Ovary (tissue), 7 donors: ENCODE measurements at regions not wholly inside any gene's neighbourhood (a gene's known extent, or its start where the extent isn't known, plus 50 kb on each side); places are given as distances from the start of the nearest gene placed in this dataset.

Experiments
- DNase-seq, 5 donors: peaks; one replicate each; pipeline ENCODE4 v3.0.0-alpha.2; 2019 to 2020
- H3K27ac ChIP-seq, 2 donors: fragments of 200-600 bp; one replicate each; pipeline versions ENCODE4 v1.5.1 to v1.8.0; 2019 to 2022
- H3K27me3 ChIP-seq: fragments of 200-600 bp; one replicate; pipeline ENCODE4 v1.8.0; 2022
- H3K36me3 ChIP-seq: fragments of 200-600 bp; sonication (generic); one replicate; pipeline ENCODE4 v1.5.1; 2019
- H3K4me1 ChIP-seq: one replicate; pipeline ENCODE4 v1.8.1; 2013; ENCODE audit warnings: mild to moderate bottlenecking, moderate library complexity; ENCODE audit not compliant: insufficient read depth
- H3K4me3 ChIP-seq: fragments of 200-600 bp; sonication (generic); one replicate; pipeline ENCODE4 v1.5.1; 2017
- H3K9me3 ChIP-seq, 2 donors: fragments of 200-600 bp in 1 of 2; sonication (generic) in 1 of 2; one replicate each; pipeline versions ENCODE4 v1.5.1 to v1.8.1; 2013 to 2019; ENCODE audit warnings: mild to moderate bottlenecking in 1 of 2, moderate library complexity in 1 of 2
- EP300 ChIP-seq: sonication (generic); formaldehyde crosslinking; IDR thresholded peaks from one replicate; pipeline ENCODE4 v1.6.1; 2017; ENCODE audit warnings: antibody characterized with exemption
- POLR2A ChIP-seq: fragments of 450-650 bp; IDR thresholded peaks from one replicate; pipeline ENCODE4 v1.6.1; 2017; ENCODE audit warnings: antibody characterized with exemption, mild to moderate bottlenecking, moderate library complexity
- WGBS, 3 donors: extraction: QIAGEN DNeasy Blood & Tissue Kit in 1 of 3; methylation state at CpG; one replicate each; pipeline versions ENCODE4 v1.1.5 to v1.1.7; 2013 to 2017; 5-methylcytosine and 5-hydroxymethylcytosine counted together
- intact Hi-C, 4 donors: fragments of 100-400 bp; cut with DNase I; formaldehyde crosslinking; loops; one replicate each; pipeline versions ENCODE4 v1.11.0 to v1.15.1; 2022 to 2023
- TF ChIP-seq, protein P1 (sequence below), 3 donors: fragments of 450-650 bp in 2 of 3; fragments of 200-600 bp in 1 of 3; IDR thresholded peaks; one replicate each; pipeline versions ENCODE4 v1.5.1 to v1.8.0; 2016 to 2022; ENCODE audit warnings: antibody characterized with exemption in 3 of 3, mild to moderate bottlenecking in 1 of 3
- donor health status: DM: no; HTN: no; CAD: no; lungs with moderate emphysema.
- donor health status: DM: no; HTN: no; CAD: no.
- donor health status: Bipolar disorder and iron deficiency.
- donor health status: DM: no; HTN: no; CAD: no.
- donor health status: DM: yes; HTN: yes; CAD: no.

DNA sequence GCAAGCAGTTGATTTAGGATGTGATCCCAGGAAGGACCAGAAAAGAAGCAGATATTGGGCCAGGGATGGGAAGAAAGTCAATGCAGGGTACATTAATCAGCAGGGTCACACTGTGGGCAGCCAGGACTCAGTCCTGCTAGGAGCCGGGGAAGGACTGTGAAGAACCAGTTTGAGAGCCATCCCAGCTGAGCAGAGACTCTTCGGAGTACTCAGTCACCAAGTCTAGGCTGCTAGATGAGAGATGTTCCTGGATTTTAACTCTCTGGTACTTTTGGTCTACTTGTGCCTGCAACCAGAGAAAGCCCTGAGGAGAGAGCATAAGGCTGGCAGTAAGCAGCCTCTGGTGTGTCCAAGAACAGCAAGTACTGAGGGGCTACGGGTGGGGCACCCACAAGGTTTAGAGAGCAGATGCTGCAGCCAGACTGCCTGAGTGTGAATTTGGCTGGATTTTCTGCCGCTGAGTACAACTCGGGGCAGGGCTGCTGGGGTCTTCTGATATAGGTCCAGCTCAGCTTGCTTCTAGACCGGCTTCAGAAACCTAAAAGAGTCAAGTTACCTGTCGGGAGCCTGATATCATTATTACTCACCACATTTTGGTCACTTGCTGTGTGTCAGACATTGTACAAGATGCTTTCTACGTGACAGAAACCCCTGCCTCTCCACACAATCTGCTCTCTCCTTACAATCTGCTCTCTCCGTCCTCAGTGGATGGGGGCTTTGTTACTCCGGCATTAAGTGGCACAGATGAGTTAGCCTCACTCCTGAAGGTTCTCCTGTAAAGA is 250.2 kb upstream of the GAS1 start:
- Histone ChIP-seq H3K27me3 (no peaks in the 10 kb centered on the region), H3K9me3 (no peaks in the 10 kb centered on the region), H3K36me3 (no peaks in the 10 kb centered on the region), H3K27ac (no peak overlapping the region), H3K4me1 (no peaks in the 10 kb centered on the region), H3K4me3 (no peak overlapping the region)
- WGBS, 3 donors = 86 to 93% (median 91%) methylated on average over 10 of the region's 10 CpGs
- TF ChIP-seq POLR2A = no peak
- TF ChIP-seq, protein P1, sequence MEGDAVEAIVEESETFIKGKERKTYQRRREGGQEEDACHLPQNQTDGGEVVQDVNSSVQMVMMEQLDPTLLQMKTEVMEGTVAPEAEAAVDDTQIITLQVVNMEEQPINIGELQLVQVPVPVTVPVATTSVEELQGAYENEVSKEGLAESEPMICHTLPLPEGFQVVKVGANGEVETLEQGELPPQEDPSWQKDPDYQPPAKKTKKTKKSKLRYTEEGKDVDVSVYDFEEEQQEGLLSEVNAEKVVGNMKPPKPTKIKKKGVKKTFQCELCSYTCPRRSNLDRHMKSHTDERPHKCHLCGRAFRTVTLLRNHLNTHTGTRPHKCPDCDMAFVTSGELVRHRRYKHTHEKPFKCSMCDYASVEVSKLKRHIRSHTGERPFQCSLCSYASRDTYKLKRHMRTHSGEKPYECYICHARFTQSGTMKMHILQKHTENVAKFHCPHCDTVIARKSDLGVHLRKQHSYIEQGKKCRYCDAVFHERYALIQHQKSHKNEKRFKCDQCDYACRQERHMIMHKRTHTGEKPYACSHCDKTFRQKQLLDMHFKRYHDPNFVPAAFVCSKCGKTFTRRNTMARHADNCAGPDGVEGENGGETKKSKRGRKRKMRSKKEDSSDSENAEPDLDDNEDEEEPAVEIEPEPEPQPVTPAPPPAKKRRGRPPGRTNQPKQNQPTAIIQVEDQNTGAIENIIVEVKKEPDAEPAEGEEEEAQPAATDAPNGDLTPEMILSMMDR (IDR thresholded peaks at IDR 0.05) = no peak
- no peak for TF ChIP-seq EP300
- no peak for DNase-seq
- intact Hi-C loops = no loop called here

DNA sequence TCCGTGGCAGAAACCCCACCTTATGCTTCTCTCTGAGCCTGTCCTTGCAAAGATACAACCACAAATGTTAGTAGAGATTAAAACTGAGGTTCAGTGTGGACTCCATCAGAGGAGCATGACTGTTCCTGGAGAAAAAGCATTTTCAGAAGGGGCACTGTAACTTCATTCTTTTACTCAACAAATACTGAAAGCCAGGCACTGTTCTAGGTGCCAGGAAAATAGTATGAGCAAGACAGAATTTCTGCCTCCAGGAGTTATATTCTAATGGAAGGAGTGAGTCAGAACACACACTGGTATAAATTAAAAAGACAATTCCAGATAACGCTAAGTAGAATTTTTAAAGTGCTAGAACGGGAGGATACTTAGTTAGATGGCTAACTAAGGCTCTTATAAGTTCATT is 251.4 kb upstream of the GAS1 start:
- WGBS, 3 donors = 46 to 73% (median 71%) methylated on average over 3 of the region's 3 CpGs
- Histone ChIP-seq H3K4me1 (no peaks in the 10 kb centered on the region), H3K36me3 (no peaks in the 10 kb centered on the region), H3K4me3 (no peak overlapping the region), H3K27ac (no peak overlapping the region), H3K27me3 (no peaks in the 10 kb centered on the region), H3K9me3 (no peaks in the 10 kb centered on the region)
- DNase-seq = no peak
- intact Hi-C loops = no loop called here
- TF ChIP-seq, protein P1 (IDR thresholded peaks at IDR 0.05) = no peak
- TF ChIP-seq EP300 = no peak
- TF ChIP-seq POLR2A = no peak

DNA sequence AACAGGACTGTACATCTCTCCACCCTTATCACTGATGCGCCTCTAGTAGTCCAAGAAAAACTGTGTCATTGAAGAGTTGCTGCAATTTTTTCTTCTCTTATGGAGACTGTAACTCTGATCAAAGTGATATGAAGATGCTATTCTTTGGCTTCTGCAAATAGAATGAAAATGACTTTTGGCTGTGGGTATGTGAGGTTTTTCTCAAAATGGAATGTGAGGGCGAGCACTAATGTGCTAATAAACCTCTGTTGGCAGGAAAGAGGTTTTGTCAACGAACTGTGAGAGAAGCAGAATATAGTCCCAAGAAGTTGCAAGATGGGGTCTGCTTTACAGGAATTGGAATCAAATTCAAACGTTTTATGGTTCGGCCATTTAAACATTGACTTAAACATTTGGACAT is 252.0 kb upstream of the GAS1 start:
- no peak overlapping the region for H3K4me3 ChIP-seq
- no peaks in the 10 kb centered on the region for H3K27me3 ChIP-seq
- H3K36me3 ChIP-seq = no peaks in the 10 kb centered on the region
- no peak overlapping the region for H3K27ac ChIP-seq
- TF ChIP-seq, protein P1 (IDR thresholded peaks at IDR 0.05) = no peak
- TF ChIP-seq POLR2A (no peak), EP300 (no peak)
- H3K9me3 ChIP-seq = no peaks in the 10 kb centered on the region
- no peak for DNase-seq
- WGBS, 3 donors = 74 to 84% (median 82%) methylated on average over 5 of the region's 5 CpGs
- no peaks in the 10 kb centered on the region for H3K4me1 ChIP-seq
- intact Hi-C loops = no loop called here

DNA sequence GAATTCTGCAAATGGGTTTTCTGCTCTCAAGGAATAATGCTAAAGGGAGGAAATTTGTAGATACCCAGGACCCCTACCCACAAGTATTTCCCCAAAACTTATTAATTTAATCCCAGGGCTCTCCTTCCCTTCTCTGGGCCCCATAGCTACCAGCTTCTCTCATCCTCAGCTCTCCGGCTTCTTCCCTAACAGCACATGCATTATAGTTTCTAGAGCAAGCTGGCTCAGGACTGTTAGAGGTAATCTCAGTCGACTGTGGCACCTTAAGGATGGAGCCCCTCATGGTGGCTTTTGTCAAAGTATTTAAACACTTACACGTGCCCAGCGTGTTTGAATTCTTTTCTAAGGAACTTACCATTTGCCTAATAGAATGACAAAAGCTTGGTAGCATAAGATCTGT is 252.5 kb upstream of the GAS1 start:
- TF ChIP-seq, protein P1 (IDR thresholded peaks at IDR 0.05) = no peak
- TF ChIP-seq POLR2A (no peak), EP300 (no peak)
- WGBS, 3 donors = 91 to 95% (median 93%) methylated on average over 4 of the region's 4 CpGs
- H3K36me3 ChIP-seq = no peaks in the 10 kb centered on the region
- H3K4me1 ChIP-seq = no peaks in the 10 kb centered on the region
- DNase-seq = no peak
- intact Hi-C loops = no loop called here
- no peaks in the 10 kb centered on the region for H3K9me3 ChIP-seq
- no peak overlapping the region for H3K27ac ChIP-seq
- H3K27me3 ChIP-seq = no peaks in the 10 kb centered on the region
- H3K4me3 ChIP-seq = no peak overlapping the region
